B cell (primary cell): ENCODE measurements at regions not wholly inside any gene's neighbourhood (a gene's known extent, or its start where the extent isn't known, plus 50 kb on each side); places are given as distances from the start of the nearest gene placed in this dataset.

Source experiments
- EZH2 ChIP-seq: IDR thresholded peaks from 2 replicates; pipeline ENCODE4 v1.6.1; 2012; ENCODE audit warnings: borderline replicate concordance, low read depth, mild to moderate bottlenecking, moderate library complexity, low read length; ENCODE audit not compliant: insufficient read depth, poor library complexity, severe bottlenecking
- TF ChIP-seq, protein P1 (sequence below): fragments of 200-600 bp; IDR thresholded peaks from one replicate; pipeline ENCODE4 v1.8.0; 2022; ENCODE audit warnings: antibody characterized with exemption, mild to moderate bottlenecking

DNA sequence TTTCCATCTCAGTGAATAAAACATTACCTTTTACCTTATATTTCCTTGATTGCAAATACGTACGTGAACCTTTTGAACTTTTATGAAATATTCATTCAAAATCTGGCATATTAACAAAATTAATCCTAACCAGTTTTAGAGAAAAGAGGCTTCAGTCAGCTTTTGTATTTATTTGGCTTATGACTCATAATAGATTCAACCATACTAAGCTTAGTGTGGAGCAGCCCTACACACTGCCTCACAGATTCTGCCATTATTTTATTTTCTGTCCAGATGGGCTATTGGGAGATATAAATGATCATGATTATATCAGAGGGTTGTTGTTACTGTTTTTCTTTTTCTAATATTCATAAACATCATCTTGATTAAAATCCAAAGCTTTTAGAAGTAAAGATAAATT, 325.5 kb downstream of the GPR37 start:
- TF ChIP-seq, protein P1, sequence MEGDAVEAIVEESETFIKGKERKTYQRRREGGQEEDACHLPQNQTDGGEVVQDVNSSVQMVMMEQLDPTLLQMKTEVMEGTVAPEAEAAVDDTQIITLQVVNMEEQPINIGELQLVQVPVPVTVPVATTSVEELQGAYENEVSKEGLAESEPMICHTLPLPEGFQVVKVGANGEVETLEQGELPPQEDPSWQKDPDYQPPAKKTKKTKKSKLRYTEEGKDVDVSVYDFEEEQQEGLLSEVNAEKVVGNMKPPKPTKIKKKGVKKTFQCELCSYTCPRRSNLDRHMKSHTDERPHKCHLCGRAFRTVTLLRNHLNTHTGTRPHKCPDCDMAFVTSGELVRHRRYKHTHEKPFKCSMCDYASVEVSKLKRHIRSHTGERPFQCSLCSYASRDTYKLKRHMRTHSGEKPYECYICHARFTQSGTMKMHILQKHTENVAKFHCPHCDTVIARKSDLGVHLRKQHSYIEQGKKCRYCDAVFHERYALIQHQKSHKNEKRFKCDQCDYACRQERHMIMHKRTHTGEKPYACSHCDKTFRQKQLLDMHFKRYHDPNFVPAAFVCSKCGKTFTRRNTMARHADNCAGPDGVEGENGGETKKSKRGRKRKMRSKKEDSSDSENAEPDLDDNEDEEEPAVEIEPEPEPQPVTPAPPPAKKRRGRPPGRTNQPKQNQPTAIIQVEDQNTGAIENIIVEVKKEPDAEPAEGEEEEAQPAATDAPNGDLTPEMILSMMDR, result no peak
- no peak for TF ChIP-seq EZH2
